GM23248 (cell line): ENCODE measurements at regions not wholly inside any gene's neighbourhood (a gene's known extent, or its start where the extent isn't known, plus 50 kb on each side); places are given as distances from the start of the nearest gene placed in this dataset.

ENCODE experiments used
- EZH2 ChIP-seq: fragments of 200-600 bp; sonication (generic); IDR thresholded peaks from 2 replicates; pipeline ENCODE4 v1.6.1; 2018; ENCODE audit warnings: antibody characterized with exemption, mild to moderate bottlenecking; ENCODE audit not compliant: insufficient read depth, poor library complexity, severe bottlenecking
- EZH2phosphoT487 ChIP-seq: fragments of 200-600 bp; sonication (generic); IDR thresholded peaks from 2 replicates; pipeline ENCODE4 v1.6.1; 2018; ENCODE audit warnings: antibody characterized with exemption, moderate library complexity, mild to moderate bottlenecking, low read depth; ENCODE audit not compliant: insufficient read depth

DNA sequence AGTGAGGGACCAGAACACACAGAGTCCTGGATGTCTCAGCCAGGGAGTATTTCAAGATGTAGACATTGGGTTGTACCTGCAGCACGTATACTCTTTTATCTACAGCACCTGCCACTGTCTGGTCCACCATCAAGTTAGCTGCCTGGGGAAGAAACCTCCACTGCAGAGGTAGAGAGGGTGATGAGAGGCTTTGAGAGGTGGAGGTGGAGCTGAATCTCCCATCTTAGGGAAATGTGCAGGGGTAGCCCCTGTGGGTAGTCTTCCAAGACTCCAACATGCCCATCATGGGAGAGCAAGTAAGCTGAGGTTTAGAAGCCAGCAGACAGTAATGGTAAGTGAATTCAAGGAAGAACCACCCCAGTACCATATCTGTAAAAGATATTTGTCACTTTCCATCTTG, 93.3 kb upstream of the CELF4 start:
- no peak for TF ChIP-seq EZH2phosphoT487
- no peak for TF ChIP-seq EZH2
